A549 (cell line): ENCODE measurements at regions not wholly inside any gene's neighbourhood (a gene's known extent, or its start where the extent isn't known, plus 50 kb on each side); places are given as distances from the start of the nearest gene placed in this dataset.

Experiments
- BHLHE40 ChIP-seq: IDR thresholded peaks from 2 replicates; pipeline ENCODE4 v1.6.1; 2012; ENCODE audit warnings: low read depth, low read length, inconsistent platforms
- CBX8 ChIP-seq: fragments of 200-600 bp; sonication (generic); IDR thresholded peaks from 2 replicates; pipeline ENCODE4 v1.6.1; 2016
- CEBPB ChIP-seq, 2 experiments: fragments of >200 bp in 1 of 2; sonication (Bioruptor Twin) in 1 of 2; formaldehyde crosslinking in 1 of 2; IDR thresholded peaks; 2 replicates each; pipeline ENCODE4 v1.6.1; 2012 to 2016
- EP300 ChIP-seq, 2 experiments: fragments of >200 bp; sonication (Bioruptor Twin); formaldehyde crosslinking; IDR thresholded peaks; 2 replicates in 1 of 2; 3 replicates in 1 of 2; pipeline ENCODE4 v1.6.1; 2016 to 2017
- MAX ChIP-seq: IDR thresholded peaks from 2 replicates; pipeline ENCODE4 v1.6.1; 2012
- POLR2A ChIP-seq: IDR thresholded peaks from 2 replicates; pipeline ENCODE4 v1.6.1; 2012; ENCODE audit warnings: mild to moderate bottlenecking, low read length
- RAD21 ChIP-seq, 2 experiments: fragments of >200 bp in 1 of 2; sonication (Bioruptor Twin) in 1 of 2; formaldehyde crosslinking in 1 of 2; IDR thresholded peaks in 1 of 2; conservative IDR thresholded peaks in 1 of 2; 2 replicates in 1 of 2; 3 replicates in 1 of 2; pipeline ENCODE4 v1.6.1; 2012 to 2018; ENCODE audit warnings: inconsistent platforms in 1 of 2
- ZSCAN20 ChIP-seq: fragments of 250-450 bp; sonication (Bioruptor Pico); IDR thresholded peaks from 2 replicates; pipeline ENCODE4 v1.8.0; 2022; ENCODE audit warnings: mild to moderate bottlenecking, moderate library complexity
- TF ChIP-seq, protein P1 (sequence below): fragments of 200-600 bp; sonication (generic); IDR thresholded peaks from 2 replicates; pipeline ENCODE4 v1.6.1; 2016; ENCODE audit warnings: antibody characterized with exemption, mild to moderate bottlenecking, moderate library complexity
- TF ChIP-seq, protein P2 (sequence below): fragments of >200 bp; sonication (Bioruptor Twin); formaldehyde crosslinking; IDR thresholded peaks from 3 replicates; pipeline ENCODE4 v1.5.1; 2016

GRCh38 chr6:135118134-135118730, 62.9 kb upstream of the MYB start:
- TF ChIP-seq ZSCAN20 (CRISPR knock-in tag) (no peak), MAX (no peak), RAD21 (conservative IDR thresholded peaks at IDR 0.05 in 1 of 2, IDR thresholded peaks at IDR 0.05 in 1 of 2) (no peak), BHLHE40 (no peak), POLR2A (no peak), EP300 (IDR thresholded peaks at IDR 0.05) (no peak), CBX8 (no peak), CEBPB (IDR thresholded peaks at IDR 0.05) (no peak)
- TF ChIP-seq, protein P1, sequence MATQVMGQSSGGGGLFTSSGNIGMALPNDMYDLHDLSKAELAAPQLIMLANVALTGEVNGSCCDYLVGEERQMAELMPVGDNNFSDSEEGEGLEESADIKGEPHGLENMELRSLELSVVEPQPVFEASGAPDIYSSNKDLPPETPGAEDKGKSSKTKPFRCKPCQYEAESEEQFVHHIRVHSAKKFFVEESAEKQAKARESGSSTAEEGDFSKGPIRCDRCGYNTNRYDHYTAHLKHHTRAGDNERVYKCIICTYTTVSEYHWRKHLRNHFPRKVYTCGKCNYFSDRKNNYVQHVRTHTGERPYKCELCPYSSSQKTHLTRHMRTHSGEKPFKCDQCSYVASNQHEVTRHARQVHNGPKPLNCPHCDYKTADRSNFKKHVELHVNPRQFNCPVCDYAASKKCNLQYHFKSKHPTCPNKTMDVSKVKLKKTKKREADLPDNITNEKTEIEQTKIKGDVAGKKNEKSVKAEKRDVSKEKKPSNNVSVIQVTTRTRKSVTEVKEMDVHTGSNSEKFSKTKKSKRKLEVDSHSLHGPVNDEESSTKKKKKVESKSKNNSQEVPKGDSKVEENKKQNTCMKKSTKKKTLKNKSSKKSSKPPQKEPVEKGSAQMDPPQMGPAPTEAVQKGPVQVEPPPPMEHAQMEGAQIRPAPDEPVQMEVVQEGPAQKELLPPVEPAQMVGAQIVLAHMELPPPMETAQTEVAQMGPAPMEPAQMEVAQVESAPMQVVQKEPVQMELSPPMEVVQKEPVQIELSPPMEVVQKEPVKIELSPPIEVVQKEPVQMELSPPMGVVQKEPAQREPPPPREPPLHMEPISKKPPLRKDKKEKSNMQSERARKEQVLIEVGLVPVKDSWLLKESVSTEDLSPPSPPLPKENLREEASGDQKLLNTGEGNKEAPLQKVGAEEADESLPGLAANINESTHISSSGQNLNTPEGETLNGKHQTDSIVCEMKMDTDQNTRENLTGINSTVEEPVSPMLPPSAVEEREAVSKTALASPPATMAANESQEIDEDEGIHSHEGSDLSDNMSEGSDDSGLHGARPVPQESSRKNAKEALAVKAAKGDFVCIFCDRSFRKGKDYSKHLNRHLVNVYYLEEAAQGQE: no peak
- TF ChIP-seq, protein P2, sequence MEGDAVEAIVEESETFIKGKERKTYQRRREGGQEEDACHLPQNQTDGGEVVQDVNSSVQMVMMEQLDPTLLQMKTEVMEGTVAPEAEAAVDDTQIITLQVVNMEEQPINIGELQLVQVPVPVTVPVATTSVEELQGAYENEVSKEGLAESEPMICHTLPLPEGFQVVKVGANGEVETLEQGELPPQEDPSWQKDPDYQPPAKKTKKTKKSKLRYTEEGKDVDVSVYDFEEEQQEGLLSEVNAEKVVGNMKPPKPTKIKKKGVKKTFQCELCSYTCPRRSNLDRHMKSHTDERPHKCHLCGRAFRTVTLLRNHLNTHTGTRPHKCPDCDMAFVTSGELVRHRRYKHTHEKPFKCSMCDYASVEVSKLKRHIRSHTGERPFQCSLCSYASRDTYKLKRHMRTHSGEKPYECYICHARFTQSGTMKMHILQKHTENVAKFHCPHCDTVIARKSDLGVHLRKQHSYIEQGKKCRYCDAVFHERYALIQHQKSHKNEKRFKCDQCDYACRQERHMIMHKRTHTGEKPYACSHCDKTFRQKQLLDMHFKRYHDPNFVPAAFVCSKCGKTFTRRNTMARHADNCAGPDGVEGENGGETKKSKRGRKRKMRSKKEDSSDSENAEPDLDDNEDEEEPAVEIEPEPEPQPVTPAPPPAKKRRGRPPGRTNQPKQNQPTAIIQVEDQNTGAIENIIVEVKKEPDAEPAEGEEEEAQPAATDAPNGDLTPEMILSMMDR: no peak
